Medulla oblongata (tissue), 1 donor: ENCODE measurements at regions not wholly inside any gene's neighbourhood (a gene's known extent, or its start where the extent isn't known, plus 50 kb on each side); places are given as distances from the start of the nearest gene placed in this dataset.

Source experiments
- DNase-seq: peaks from one replicate; pipeline ENCODE4 v3.0.0-alpha.2; 2015; ENCODE audit errors: extremely low spot score

DNA sequence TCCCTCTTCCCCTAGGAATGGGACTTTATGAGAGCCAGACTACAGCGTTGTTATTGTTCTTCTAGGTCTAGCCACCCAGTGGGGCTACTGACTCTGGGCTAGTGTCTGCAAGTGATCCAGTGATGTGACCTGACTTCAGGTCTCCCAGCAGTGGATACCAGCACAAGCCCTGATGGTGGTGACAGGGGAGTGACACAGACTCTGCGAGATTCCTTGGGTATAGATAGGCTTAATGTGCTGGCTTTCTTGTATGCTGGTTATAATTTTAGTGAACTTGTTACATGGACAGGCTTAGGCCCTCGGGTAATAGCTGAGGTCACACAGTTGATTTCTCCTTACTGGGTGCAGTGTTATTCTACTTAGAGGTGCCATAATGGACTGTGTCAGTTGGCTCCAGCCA lies 106.9 kb downstream of the TBC1D30 start:
- no peak for DNase-seq

DNA sequence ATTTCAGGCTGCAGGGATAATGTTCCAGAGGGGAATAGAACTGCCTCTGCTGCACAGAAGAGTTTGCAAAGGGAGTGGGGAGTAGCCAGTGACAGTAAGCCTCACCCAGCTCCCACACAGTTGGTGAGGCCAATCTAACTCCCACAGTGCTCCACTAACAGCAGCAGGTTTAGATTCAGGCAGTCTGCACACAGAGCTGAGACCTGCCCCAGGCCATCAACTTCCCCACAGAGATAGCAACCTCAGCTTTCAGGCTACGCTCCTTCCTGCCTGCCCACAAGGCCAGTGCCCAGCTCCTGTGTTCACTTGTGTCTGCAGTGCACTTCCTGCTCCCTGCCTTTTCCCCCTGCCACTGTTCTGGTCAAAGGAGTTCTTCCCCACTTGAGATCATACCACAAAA lies 107.5 kb downstream of the TBC1D30 start:
- no peak for DNase-seq

DNA sequence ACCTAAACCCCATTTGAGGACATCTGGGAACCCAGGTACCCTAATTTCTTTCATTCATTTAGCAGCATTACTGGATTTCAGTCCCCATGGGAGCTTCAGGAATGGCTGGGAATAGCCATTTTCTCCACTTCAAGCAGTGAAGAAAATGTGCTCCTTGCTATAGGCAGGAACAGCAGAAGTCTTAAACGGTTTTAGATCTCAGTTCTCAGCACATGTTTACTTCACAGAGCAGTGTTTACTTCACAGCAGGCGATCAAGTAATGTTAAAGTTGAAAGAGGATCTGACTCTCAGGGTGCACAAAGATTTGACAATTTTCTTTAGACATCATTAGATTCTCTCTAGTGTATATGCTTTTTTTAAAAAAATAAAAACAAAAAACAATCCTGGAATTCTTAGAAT lies 109.3 kb downstream of the TBC1D30 start:
- no peak for DNase-seq

DNA sequence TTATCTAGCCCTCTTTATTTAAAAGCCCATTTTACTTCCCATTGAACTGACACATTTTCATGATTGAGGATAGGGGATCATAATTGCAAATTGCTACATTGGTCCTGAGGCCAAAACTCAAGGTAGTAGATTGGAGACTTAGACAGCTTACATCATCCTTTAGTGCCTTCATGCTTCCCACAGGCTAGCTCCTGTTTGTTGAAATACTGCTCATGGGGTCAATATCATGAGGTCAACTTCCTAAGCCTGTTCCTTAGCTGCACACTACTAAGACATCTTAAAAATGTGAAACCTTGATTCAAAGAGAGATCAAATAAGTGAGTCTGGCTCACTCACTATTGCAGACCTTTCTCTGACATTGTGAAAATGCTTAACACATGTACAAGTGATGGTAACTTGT lies 113.0 kb downstream of the TBC1D30 start:
- DNase-seq = no peak

DNA sequence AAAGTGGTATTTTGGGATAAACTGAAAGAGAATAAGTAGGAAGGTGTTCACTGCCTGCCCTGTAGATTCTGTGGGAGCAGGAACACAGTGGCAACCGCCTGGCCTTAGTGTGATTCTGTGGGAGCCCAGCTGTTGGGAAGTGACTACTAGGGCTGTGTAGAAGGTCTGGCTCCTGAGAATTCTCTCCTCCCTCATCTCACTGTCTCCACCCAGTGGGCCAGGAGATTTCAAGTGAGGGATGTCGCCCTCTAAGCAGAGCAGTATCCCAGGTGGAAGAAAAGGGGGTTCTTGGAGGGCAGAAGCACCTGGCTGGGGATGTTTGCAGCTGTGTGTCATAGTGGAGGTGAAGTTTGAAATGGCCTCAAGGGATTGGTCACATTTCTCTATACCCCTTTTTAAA lies 113.7 kb downstream of the TBC1D30 start:
- DNase-seq = no peak

DNA sequence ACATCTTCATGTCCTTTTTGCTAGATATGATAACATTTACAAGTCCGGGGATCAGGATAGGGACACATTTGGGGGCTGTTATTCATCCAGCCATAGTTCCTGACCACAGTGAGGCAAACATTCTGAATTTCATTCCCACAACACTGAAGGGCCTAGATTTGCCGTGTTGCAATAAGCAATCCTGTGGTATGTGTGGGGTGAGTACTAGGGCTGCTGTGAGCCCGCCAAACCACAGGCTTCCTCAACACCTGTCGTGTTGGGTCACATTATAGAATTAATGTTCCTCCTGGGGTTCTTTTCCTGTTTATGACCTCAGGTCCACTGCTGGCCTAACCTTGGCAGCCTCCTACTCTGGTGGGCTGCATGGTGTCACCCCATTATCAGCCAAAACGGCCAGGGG lies 119.2 kb downstream of the TBC1D30 start:
- DNase-seq = no peak

DNA sequence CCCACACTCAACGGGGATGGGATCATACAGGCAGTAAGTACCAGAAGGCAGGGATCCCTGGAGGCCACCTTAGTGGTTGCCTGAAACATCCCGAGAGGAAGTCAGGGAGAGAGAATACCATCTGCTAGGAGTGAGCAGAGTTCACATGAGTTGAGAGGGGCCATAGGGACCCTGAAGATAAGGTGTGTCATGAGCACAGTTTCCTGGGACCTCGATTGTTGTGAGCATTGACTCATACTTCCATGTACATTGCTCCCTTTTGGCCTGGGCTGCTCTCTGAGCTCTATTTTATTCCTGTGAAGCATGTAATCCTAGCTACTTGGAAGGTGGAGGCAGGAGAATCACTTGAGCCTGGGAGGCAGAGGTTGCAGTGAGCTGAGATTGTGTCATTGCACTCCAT lies 120.5 kb downstream of the TBC1D30 start:
- no peak for DNase-seq

DNA sequence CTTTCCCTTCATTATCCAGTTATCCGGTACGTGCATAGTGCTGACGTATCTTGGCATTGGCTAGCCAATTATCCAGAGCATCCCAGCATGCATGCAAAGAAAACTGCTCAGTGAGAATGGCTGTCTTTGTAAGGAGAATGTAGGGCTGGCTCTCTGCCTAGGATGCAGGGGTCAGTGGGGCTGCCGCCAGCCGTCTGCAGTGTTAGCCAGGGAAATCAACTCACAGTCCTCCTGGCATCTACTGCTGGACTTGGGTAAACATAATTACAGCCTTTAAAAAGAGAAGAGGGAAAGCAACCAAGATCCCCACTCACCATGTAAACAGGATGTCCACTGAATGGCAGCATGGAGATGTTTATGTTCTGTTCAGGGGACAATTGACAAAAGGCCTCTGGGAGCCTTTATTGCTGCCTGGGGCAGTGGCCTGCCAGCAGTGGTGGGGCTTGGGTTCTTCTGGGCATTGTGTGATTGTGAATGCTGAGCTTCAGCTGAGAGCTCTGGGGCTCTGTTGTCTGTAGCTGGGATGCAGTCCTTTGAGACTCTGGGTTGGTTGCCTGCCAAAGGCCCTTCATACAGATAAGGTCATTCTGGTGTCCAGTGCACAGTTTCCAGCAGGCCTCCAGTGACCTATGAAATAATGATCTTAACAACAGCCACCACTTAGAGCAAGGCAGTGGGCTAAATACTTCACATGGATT lies 121.8 kb downstream of the TBC1D30 start:
- peak; percentile 94 for DNase-seq

DNA sequence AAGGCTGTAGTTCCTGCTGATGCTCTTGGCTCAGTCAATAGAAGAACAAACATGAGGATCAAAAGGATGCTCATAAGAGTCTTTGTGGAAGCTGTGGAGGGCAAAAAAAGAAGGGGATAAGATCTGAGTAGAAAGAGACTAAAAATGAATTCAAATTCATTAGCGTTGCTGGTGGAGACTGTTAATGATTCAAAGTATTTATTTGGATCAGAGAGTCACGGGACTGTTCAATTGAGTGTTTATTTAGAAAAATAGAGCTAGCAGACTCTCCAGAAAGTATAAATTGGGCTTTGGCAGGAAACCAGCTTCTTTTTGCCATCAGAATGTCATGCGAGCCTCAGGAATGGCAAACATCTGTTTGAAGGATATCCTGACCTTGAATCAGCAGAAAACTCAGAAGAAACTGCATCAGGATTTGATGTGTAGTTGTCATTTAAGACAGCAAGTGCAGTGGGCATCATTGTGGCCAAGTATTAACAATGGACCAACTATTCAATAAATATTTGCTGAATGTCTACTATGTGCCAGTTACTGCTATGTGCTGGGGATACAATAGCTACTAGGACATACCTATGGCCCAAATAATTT lies 126.4 kb downstream of the TBC1D30 start:
- no peak for DNase-seq

DNA sequence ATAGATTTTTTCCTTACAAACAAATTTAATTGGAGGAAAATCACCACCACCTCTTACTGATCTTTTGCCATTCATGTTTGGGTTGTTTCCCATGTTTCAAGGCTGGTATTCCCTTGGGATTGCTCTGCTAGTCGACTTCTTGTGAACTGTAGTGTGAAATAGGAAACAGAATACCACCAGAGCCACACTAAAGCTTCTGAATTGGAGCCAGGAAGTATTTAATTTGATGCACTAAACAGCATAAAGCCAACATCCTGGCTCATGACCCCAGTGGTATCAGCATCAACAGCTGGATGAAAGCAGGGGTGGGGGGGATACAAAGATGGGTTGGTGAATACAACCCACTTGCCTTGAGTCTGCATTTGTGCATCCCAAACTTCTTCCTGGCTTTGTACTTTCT lies 127.5 kb downstream of the TBC1D30 start:
- DNase-seq = no peak

DNA sequence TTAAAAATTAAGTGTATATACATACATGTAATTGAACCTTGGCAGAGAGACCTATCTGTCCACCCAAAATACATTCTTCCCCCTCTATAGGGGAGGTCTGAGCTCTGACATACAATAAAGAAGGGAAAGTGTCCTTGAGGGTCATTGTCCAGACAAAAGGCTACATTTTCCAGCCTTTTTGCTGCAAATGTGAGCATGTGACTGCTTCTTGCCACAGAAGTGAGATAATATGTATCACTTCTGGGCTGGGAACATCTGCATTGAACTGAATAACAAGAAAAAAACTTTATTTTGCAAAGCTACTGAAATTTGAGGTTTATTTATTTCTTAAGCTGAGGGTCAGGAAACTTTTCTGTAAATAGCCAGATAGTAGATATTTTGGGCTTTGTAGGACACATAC lies 131.3 kb downstream of the TBC1D30 start:
- DNase-seq = no peak

DNA sequence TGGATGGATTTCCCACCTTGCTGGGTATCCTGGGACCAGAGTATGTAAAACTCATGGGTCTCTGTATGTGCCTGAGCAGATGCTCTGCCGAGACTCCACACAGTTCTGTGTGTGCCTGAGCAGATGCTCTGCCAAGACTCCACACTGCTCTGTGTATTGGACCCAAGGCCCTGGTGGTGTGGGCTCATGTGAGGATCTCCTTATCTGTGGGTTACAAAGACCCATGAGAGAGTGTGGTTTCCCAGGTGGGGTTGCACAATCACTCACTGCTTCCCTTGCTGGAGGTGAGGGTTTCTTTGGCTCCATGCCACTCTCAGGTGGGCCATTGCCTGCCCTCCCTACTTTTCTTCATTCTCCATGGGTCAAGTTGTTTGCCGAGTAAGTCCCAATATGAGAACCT lies 141.5 kb downstream of the TBC1D30 start:
- DNase-seq = no peak

DNA sequence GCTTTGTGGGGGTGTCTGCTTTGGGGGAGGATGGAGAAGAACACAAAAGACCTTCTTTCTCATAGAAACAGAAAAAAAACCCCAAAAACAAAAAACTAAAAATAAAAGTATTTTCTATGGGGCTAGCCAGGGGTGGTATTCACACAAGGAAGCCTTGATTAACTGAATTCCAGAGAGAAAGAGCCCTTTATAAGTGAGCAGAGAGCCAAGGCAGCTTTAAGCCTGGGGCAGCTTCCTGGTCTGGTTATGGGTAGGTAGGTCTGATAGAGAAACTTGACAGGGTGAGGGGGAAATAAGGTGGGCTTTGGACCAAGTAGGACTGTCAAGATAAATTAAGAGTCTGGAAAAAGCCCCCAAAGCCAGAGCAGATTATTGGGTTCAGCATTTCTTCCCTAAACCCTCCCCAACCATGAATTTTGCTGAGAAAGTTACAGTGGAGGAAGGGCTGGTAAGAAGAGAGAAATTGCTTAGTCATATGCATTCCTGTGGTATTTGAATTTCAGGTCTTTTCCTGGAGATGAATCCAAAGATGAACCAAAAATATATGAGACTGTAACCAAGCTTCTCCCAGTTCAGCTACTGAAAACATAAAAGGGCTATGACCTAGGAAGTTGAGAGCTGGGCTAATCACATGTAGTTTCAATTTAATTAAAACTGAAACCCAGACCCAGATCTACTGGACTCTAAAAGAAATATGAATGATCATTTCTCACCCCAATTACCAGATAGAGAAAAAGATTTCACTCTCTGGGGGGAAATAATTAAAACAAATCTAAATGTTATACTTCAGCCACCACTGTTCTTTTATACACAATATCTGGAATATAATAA lies 144.8 kb downstream of the TBC1D30 start:
- no peak for DNase-seq

DNA sequence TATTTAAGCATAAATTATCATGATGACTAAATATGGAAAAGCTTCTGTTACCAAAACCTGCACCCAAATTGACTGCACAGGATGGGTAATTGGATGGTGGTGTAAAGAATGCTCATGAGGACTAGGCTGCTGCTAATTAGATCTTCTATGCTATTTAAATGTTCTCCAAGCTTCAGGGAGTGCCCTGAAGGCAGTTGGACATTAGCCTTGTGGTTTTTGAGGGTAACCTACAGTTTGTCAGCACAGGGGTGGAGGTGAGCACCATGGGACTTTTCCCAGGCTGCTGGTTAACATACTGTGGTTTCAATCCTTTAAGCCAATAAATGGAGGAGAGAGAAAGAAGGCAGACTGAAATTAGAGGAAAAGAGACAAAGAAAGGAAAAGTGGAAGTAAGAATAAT lies 145.0 kb downstream of the WIF1 start:
- no peak for DNase-seq

DNA sequence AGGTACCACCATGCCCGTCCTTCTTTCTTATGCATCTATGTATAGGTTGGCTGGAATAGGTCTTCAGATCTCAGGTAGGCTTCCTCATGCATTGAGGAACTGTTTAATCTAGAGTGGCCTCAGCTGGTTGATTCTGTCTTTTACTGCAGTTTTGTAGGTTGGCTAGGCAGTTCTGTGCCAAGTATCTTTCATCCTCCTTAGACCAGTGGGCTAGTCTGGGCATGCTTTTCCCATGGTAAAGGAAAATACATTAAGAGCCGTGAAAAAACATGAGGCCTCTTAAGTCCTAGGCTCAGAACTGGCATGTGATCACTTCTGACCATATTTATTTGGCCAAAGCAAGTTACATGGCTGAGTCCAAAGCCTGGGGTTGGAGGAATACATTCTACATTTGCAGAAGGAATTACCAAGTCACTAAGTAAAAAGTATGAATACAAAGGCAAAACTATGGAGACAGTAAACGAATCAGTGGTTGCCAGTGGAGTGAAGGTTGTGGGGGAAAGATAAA lies 137.3 kb downstream of the WIF1 start:
- DNase-seq = no peak

DNA sequence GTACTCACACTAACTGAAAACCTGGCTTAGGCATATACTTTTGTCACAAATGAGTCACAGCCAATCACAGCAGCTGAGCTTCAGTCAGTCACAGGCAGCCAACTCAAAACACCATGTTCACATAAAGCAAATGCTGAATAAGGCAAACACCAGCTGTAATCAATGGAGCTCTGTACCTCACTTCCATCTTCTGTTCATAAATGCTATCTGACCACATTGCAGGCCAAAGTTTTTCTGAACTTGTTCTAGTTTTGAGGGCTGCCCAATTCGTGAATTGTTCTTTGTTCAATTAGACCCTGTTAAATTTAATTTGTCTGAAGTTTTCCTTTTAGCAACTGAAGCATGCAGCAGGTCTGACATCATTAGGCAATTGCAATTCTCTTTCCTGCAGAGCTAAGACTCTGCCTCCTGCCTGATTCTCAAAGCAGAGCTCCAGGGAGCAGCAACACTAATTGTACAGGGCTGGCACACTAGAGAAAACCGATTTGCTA lies 129.9 kb downstream of the WIF1 start:
- peak; percentile 4 for DNase-seq

DNA sequence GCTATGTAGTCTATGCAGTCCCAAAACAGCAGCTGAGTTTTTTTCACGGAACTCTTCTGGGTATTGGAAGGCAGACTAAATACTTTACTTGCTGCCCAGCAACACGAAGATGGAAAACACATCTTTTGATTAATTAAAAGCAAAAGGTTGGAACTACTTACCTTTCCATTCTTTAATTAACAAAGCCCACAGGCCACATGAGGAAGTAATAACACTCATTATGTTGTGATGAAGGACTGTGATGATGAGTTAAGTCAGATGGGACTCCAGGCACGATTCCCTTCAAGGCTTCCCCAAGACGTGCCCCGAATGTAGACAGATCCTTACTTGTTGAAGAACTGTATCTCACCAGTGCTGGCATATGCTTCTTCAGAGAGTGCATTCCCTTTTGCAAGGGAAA lies 129.0 kb downstream of the WIF1 start:
- DNase-seq = no peak

DNA sequence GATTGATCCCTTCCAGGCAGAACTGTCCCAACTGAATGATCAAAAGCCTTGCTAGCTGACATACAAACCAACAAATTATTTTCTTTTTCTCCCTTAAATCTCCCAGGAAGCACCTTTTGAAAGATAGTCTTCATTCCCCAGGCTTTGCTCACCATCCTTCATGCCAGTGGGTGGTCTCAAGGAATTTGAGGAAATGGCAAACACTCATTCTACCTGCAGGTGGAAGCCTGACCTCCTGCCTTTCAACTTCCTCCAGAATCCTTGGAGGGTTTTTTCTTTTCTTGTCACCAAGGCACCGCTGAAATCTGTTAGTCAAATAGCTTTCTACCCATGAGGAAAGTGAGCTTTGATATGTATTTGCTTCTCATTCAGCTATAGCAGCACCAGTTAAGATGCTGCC lies 128.5 kb downstream of the WIF1 start:
- DNase-seq = no peak

DNA sequence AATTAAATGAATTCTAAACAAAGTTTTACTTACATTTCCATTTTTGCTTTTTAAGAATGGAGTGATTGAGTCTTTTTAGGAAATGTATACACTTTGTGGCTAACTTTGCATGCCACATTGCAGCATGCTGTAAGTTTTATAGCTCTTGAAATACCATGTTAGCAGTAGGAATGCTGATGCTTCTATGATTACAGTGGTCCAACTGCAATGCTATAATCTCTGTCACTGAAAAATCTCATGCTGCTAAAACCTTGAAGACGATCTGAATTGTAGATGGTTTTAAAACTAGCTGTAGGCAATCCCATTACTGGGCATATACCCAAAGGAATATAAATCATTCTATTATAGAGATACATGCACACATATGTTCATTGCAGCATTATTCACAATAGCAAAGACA lies 127.6 kb downstream of the WIF1 start:
- DNase-seq = no peak

DNA sequence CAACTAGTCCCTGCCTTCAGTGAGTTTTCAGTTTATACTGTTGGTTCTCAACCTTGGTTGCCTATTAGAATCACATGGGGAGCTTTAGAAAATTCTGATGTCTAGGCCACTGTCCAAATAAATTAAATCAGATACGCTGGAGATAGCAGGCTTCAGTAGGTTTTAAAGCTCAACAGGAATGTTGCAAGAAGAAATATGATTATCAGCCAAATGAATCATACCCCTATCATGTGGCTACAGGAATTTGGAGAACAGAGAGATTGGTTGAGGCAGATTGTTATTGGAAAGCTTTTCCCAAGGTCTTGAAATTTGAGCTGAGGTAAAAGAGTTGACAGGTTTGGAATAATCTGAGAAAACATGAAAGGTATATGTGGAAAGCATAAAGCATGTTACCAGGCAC lies 125.3 kb downstream of the WIF1 start:
- no peak for DNase-seq

DNA sequence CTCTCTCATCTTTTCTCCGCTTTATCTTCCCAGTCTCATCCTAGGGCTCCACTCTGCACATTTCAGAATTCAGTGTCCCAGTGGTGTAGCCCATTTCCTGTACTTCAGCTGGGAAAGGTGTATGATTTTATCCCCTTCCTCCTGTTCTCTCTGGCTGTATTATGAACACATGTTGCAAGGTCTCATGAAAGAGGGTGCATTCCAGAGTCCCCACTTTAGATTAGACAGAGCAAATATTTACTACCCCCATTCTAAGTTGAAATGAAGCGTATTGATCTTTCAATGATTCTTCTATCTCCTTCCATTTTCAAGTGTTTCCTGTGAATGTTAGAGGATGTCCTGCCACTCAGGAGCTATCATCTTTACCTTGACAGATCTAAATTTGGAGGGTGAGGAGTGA lies 123.2 kb downstream of the WIF1 start:
- no peak for DNase-seq

DNA sequence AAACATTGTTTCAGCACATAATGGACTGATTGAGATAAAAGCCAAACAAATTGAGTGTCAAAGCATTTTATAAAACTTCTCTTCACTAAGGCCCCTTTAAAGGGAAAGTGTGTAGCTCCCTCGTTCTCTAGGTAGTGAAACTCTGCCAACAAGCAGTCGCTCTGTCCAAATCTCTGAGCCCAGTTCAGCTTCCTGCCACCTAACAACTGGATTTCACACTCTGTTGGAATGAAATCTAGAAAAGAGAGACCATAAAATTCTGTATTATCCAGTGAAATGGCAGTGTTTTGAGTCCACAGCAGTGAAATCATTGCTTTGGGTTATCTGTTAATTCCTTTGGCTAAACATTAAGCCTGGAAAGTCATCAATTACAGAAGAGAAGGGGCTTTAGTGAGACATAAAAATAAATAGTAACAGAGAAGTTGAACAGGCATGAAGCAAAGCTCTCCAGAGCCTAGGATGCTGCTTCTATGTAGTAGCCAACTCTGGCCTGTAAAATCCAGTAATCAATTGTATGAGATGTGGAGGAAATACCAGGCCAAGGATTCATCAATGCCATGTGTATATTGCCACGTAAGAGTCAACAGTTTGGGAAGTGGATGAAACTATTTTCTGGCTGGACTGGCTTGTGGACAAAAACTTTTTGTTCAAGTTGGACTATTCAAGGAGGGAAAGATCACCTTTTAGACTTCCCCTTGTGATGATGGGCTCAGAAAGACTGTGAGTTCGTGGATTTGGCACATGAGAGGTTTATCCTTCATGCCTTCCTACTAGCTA lies 122.5 kb downstream of the WIF1 start:
- DNase-seq = peak; percentile 51
